GM23338 (cell line): ENCODE measurements at regions not wholly inside any gene's neighbourhood (a gene's known extent, or its start where the extent isn't known, plus 50 kb on each side); places are given as distances from the start of the nearest gene placed in this dataset.

Source experiments
- ATAC-seq: fragments of 200-7000 bp; cut with Tn5 transposase; 3 replicates; pipeline ENCODE4 v1.9.1; 2020
- DNase-seq: peaks from one replicate; pipeline ENCODE4 v3.0.0-alpha.2; 2015; ENCODE audit warnings: low spot score
- H2AFZ ChIP-seq: fragments of 200-600 bp; sonication (generic); 2 replicates; pipeline ENCODE4 v1.8.0; 2016; ENCODE audit warnings: antibody characterized with exemption, mild to moderate bottlenecking, moderate library complexity
- H3F3A ChIP-seq: fragments of 200-600 bp; sonication (generic); replicated peaks from 2 replicates; pipeline ENCODE4 v1.8.0; 2017; ENCODE audit warnings: antibody characterized with exemption, mixed run types, low read depth
- H3K27ac ChIP-seq: fragments of 200-600 bp; sonication (generic); 2 replicates; pipeline ENCODE4 v1.6.1; 2016; ENCODE audit warnings: low read depth
- H3K27me3 ChIP-seq: fragments of 200-600 bp; sonication (generic); 2 replicates; pipeline ENCODE4 v1.8.0; 2016; ENCODE audit warnings: mild to moderate bottlenecking, mixed run types, moderate library complexity; ENCODE audit not compliant: insufficient read depth
- H3K36me3 ChIP-seq: fragments of 200-600 bp; sonication (generic); 2 replicates; pipeline ENCODE4 v1.8.0; 2016; ENCODE audit warnings: mild to moderate bottlenecking; ENCODE audit not compliant: insufficient read depth
- H3K4me1 ChIP-seq: fragments of 200-600 bp; sonication (generic); 2 replicates; pipeline ENCODE4 v1.8.0; 2016; ENCODE audit warnings: mild to moderate bottlenecking, moderate library complexity; ENCODE audit not compliant: insufficient read depth
- H3K4me2 ChIP-seq: fragments of 200-600 bp; sonication (generic); 2 replicates; pipeline ENCODE4 v1.7.1; 2017; ENCODE audit warnings: mixed run types
- H3K4me3 ChIP-seq: fragments of 200-600 bp; sonication (generic); 2 replicates; pipeline ENCODE4 v1.6.1; 2016; ENCODE audit warnings: mixed run types
- H3K79me2 ChIP-seq: fragments of 200-600 bp; sonication (generic); replicated peaks from 2 replicates; pipeline ENCODE4 v1.8.0; 2017; ENCODE audit warnings: mild to moderate bottlenecking; ENCODE audit not compliant: insufficient read depth
- H3K9me2 ChIP-seq: fragments of 200-600 bp; sonication (generic); 2 replicates; pipeline ENCODE4 v1.8.0; 2017; ENCODE audit not compliant: insufficient read depth
- H4K20me1 ChIP-seq: fragments of 200-600 bp; sonication (generic); replicated peaks from 2 replicates; pipeline ENCODE4 v1.8.0; 2017; ENCODE audit warnings: mild to moderate bottlenecking; ENCODE audit not compliant: insufficient read depth
- H3K27ac Mint-ChIP-seq: 2 replicates; pipeline ENCODE4 v1.8.0; 2020; ENCODE audit warnings: inconsistent platforms, mild to moderate bottlenecking, moderate library complexity, mixed read lengths
- H3K27me3 Mint-ChIP-seq: 3 replicates; pipeline ENCODE4 v1.8.0; 2022; ENCODE audit warnings: low read depth, mild to moderate bottlenecking, moderate library complexity, mixed read lengths, inconsistent platforms; ENCODE audit not compliant: insufficient read depth, poor library complexity
- H3K36me3 Mint-ChIP-seq: 3 replicates; pipeline ENCODE4 v1.8.0; 2021; ENCODE audit warnings: low read depth, mild to moderate bottlenecking, inconsistent platforms, moderate library complexity, mixed read lengths
- H3K4me1 Mint-ChIP-seq: 3 replicates; pipeline ENCODE4 v1.8.0; 2020; ENCODE audit warnings: mild to moderate bottlenecking, inconsistent platforms, mixed read lengths
- H3K4me3 Mint-ChIP-seq: 3 replicates; pipeline ENCODE4 v1.8.0; 2021; ENCODE audit warnings: moderate library complexity, mild to moderate bottlenecking, inconsistent platforms, mixed read lengths
- H3K9me3 Mint-ChIP-seq: 3 replicates; pipeline ENCODE4 v1.8.0; 2020; ENCODE audit warnings: moderate library complexity, mild to moderate bottlenecking, inconsistent platforms, mixed read lengths
- CREB1 ChIP-seq: fragments of 250-450 bp; sonication (Bioruptor Pico); IDR thresholded peaks from 2 replicates; pipeline ENCODE4 v1.5.0; 2020; ENCODE audit warnings: low read depth, mild to moderate bottlenecking, moderate library complexity
- EZH2 ChIP-seq: fragments of 200-600 bp; sonication (generic); IDR thresholded peaks from one replicate; pipeline ENCODE4 v1.8.0; 2017; ENCODE audit warnings: antibody characterized with exemption, mild to moderate bottlenecking, low read depth; ENCODE audit not compliant: unreplicated experiment
- EZH2phosphoT487 ChIP-seq: fragments of 200-600 bp; sonication (generic); IDR thresholded peaks from one replicate; pipeline ENCODE4 v1.8.1; 2018; ENCODE audit warnings: antibody characterized with exemption; ENCODE audit not compliant: unreplicated experiment
- JUNB ChIP-seq: IDR thresholded peaks from one replicate; pipeline ENCODE4 v1.6.1; 2016; ENCODE audit warnings: antibody characterized with exemption; ENCODE audit not compliant: unreplicated experiment
- NANOG ChIP-seq: IDR thresholded peaks from 2 replicates; pipeline ENCODE4 v1.6.1; 2016; ENCODE audit warnings: antibody characterized with exemption, borderline replicate concordance
- POLR2AphosphoS5 ChIP-seq: IDR thresholded peaks from 2 replicates; pipeline ENCODE4 v1.6.1; 2016; ENCODE audit warnings: antibody characterized with exemption, low read depth
- STAT1 ChIP-seq: IDR thresholded peaks from one replicate; pipeline ENCODE4 v1.6.1; 2016; ENCODE audit warnings: antibody characterized with exemption; ENCODE audit not compliant: unreplicated experiment
- ZNF114 ChIP-seq: fragments of 250-450 bp; sonication (Bioruptor Pico); IDR thresholded peaks from 2 replicates; pipeline ENCODE4 v1.5.0; 2020; ENCODE audit warnings: mild to moderate bottlenecking, moderate library complexity
- ZNF331 ChIP-seq: fragments of 250-450 bp; sonication (Bioruptor Pico); IDR thresholded peaks from 2 replicates; pipeline ENCODE4 v1.5.0; 2020; ENCODE audit warnings: low read depth, mild to moderate bottlenecking, moderate library complexity
- TF ChIP-seq, protein P1 (sequence below): fragments of 250-450 bp; sonication (Bioruptor Pico); IDR thresholded peaks from 2 replicates; pipeline ENCODE4 v1.5.0; 2020; ENCODE audit warnings: mild to moderate bottlenecking, moderate library complexity
- TF ChIP-seq, protein P2 (sequence below): IDR thresholded peaks from one replicate; pipeline ENCODE4 v1.6.1; 2018; ENCODE audit warnings: antibody characterized with exemption; ENCODE audit not compliant: unreplicated experiment
- TF ChIP-seq, protein P3 (sequence below): IDR thresholded peaks from 2 replicates; pipeline ENCODE4 v1.6.1; 2016; ENCODE audit warnings: antibody characterized with exemption
- TF ChIP-seq, protein P4 (sequence below), 2 experiments: fragments of 200-600 bp in 1 of 2; sonication (generic) in 1 of 2; conservative IDR thresholded peaks; 2 replicates each; pipeline versions ENCODE4 v1.5.1 to v1.6.1; 2016 to 2017; ENCODE audit warnings: antibody characterized with exemption in 2 of 2, low read depth in 2 of 2, mild to moderate bottlenecking in 2 of 2, moderate library complexity in 1 of 2

DNA sequence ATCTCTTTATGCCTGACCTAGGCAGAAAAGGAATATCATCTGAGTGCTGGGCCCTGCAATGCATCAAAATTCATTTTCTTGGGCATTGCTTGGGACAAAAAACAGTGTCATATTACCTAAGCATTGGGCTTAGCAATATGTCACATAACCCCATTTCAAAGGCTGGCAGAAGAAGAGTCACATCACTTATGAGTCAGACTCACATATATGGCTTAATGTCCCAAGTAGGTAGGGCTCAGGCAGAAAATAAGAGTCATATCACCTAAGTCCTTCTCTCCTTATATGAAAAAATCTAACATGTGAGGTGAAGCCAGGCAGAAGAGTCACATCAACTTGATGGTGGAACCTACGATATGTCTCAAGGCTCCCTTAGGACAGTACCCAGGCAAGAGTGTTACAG is 967.2 kb upstream of the AMELY start:
- Histone ChIP-seq H3K79me2 (no peaks in the 10 kb centered on the region), H3K4me1 (no peaks in the 10 kb centered on the region), H3K4me2 (no peak overlapping the region), H3K9me2 (no peaks in the 10 kb centered on the region), H3K27me3 (no peaks in the 10 kb centered on the region), H3K27ac (no peak overlapping the region), H3F3A (no peaks in the 10 kb centered on the region), H2AFZ (no peak overlapping the region), H3K4me3 (no peak overlapping the region), H3K36me3 (no peaks in the 10 kb centered on the region), H4K20me1 (no peaks in the 10 kb centered on the region)
- Mint-ChIP-seq H3K36me3 (no peaks in the 10 kb centered on the region), H3K4me1 (no peaks in the 10 kb centered on the region), H3K4me3 (no peak overlapping the region), H3K27ac (no peak overlapping the region), H3K27me3 (no peaks in the 10 kb centered on the region), H3K9me3 (no peaks in the 10 kb centered on the region)
- no peak for DNase-seq
- ATAC-seq: no peak
- TF ChIP-seq, protein P1, sequence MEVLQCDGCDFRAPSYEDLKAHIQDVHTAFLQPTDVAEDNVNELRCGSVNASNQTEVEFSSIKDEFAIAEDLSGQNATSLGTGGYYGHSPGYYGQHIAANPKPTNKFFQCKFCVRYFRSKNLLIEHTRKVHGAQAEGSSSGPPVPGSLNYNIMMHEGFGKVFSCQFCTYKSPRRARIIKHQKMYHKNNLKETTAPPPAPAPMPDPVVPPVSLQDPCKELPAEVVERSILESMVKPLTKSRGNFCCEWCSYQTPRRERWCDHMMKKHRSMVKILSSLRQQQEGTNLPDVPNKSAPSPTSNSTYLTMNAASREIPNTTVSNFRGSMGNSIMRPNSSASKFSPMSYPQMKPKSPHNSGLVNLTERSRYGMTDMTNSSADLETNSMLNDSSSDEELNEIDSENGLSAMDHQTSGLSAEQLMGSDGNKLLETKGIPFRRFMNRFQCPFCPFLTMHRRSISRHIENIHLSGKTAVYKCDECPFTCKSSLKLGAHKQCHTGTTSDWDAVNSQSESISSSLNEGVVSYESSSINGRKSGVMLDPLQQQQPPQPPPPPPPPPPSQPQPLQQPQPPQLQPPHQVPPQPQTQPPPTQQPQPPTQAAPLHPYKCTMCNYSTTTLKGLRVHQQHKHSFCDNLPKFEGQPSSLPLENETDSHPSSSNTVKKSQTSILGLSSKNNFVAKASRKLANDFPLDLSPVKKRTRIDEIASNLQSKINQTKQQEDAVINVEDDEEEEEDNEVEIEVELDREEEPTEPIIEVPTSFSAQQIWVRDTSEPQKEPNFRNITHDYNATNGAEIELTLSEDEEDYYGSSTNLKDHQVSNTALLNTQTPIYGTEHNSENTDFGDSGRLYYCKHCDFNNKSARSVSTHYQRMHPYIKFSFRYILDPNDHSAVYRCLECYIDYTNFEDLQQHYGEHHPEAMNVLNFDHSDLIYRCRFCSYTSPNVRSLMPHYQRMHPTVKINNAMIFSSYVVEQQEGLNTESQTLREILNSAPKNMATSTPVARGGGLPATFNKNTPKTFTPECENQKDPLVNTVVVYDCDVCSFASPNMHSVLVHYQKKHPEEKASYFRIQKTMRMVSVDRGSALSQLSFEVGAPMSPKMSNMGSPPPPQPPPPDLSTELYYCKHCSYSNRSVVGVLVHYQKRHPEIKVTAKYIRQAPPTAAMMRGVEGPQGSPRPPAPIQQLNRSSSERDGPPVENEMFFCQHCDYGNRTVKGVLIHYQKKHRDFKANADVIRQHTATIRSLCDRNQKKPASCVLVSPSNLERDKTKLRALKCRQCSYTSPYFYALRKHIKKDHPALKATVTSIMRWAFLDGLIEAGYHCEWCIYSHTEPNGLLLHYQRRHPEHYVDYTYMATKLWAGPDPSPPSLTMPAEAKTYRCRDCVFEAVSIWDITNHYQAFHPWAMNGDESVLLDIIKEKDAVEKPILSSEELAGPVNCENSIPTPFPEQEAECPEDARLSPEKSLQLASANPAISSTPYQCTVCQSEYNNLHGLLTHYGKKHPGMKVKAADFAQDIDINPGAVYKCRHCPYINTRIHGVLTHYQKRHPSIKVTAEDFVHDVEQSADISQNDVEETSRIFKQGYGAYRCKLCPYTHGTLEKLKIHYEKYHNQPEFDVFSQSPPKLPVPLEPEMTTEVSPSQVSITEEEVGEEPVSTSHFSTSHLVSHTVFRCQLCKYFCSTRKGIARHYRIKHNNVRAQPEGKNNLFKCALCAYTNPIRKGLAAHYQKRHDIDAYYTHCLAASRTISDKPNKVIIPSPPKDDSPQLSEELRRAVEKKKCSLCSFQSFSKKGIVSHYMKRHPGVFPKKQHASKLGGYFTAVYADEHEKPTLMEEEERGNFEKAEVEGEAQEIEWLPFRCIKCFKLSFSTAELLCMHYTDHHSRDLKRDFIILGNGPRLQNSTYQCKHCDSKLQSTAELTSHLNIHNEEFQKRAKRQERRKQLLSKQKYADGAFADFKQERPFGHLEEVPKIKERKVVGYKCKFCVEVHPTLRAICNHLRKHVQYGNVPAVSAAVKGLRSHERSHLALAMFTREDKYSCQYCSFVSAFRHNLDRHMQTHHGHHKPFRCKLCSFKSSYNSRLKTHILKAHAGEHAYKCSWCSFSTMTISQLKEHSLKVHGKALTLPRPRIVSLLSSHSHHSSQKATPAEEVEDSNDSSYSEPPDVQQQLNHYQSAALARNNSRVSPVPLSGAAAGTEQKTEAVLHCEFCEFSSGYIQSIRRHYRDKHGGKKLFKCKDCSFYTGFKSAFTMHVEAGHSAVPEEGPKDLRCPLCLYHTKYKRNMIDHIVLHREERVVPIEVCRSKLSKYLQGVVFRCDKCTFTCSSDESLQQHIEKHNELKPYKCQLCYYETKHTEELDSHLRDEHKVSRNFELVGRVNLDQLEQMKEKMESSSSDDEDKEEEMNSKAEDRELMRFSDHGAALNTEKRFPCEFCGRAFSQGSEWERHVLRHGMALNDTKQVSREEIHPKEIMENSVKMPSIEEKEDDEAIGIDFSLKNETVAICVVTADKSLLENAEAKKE (CRISPR knock-in tag): no peak
- TF ChIP-seq ZNF331 (no peak), EZH2phosphoT487 (no peak), CREB1 (CRISPR knock-in tag) (no peak), ZNF114 (CRISPR knock-in tag) (no peak), POLR2AphosphoS5 (no peak), NANOG (no peak), EZH2 (no peak), JUNB (no peak), STAT1 (no peak)
- TF ChIP-seq, protein P2, sequence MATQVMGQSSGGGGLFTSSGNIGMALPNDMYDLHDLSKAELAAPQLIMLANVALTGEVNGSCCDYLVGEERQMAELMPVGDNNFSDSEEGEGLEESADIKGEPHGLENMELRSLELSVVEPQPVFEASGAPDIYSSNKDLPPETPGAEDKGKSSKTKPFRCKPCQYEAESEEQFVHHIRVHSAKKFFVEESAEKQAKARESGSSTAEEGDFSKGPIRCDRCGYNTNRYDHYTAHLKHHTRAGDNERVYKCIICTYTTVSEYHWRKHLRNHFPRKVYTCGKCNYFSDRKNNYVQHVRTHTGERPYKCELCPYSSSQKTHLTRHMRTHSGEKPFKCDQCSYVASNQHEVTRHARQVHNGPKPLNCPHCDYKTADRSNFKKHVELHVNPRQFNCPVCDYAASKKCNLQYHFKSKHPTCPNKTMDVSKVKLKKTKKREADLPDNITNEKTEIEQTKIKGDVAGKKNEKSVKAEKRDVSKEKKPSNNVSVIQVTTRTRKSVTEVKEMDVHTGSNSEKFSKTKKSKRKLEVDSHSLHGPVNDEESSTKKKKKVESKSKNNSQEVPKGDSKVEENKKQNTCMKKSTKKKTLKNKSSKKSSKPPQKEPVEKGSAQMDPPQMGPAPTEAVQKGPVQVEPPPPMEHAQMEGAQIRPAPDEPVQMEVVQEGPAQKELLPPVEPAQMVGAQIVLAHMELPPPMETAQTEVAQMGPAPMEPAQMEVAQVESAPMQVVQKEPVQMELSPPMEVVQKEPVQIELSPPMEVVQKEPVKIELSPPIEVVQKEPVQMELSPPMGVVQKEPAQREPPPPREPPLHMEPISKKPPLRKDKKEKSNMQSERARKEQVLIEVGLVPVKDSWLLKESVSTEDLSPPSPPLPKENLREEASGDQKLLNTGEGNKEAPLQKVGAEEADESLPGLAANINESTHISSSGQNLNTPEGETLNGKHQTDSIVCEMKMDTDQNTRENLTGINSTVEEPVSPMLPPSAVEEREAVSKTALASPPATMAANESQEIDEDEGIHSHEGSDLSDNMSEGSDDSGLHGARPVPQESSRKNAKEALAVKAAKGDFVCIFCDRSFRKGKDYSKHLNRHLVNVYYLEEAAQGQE: no peak
- TF ChIP-seq, protein P3, sequence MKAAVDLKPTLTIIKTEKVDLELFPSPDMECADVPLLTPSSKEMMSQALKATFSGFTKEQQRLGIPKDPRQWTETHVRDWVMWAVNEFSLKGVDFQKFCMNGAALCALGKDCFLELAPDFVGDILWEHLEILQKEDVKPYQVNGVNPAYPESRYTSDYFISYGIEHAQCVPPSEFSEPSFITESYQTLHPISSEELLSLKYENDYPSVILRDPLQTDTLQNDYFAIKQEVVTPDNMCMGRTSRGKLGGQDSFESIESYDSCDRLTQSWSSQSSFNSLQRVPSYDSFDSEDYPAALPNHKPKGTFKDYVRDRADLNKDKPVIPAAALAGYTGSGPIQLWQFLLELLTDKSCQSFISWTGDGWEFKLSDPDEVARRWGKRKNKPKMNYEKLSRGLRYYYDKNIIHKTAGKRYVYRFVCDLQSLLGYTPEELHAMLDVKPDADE: no peak
- TF ChIP-seq, protein P4, sequence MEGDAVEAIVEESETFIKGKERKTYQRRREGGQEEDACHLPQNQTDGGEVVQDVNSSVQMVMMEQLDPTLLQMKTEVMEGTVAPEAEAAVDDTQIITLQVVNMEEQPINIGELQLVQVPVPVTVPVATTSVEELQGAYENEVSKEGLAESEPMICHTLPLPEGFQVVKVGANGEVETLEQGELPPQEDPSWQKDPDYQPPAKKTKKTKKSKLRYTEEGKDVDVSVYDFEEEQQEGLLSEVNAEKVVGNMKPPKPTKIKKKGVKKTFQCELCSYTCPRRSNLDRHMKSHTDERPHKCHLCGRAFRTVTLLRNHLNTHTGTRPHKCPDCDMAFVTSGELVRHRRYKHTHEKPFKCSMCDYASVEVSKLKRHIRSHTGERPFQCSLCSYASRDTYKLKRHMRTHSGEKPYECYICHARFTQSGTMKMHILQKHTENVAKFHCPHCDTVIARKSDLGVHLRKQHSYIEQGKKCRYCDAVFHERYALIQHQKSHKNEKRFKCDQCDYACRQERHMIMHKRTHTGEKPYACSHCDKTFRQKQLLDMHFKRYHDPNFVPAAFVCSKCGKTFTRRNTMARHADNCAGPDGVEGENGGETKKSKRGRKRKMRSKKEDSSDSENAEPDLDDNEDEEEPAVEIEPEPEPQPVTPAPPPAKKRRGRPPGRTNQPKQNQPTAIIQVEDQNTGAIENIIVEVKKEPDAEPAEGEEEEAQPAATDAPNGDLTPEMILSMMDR (conservative IDR thresholded peaks at IDR 0.05; ENCODE audit: low read depth in 2 of 2): no peak
